HPDE6-E6E7 (cell line): ENCODE measurements at regions not wholly inside any gene's neighbourhood (a gene's known extent, or its start where the extent isn't known, plus 50 kb on each side); places are given as distances from the start of the nearest gene placed in this dataset.
"Not testable (repeated sequence)": the region's sequence is repeated elsewhere in the genome, so short reads cannot be mapped to it uniquely, and the experiment has no call there.

Experiments used
- DNase-seq: peaks from one replicate; pipeline ENCODE4 v3.0.0; 2011; ENCODE audit warnings: missing footprints; ENCODE audit errors: extremely low spot score

DNA sequence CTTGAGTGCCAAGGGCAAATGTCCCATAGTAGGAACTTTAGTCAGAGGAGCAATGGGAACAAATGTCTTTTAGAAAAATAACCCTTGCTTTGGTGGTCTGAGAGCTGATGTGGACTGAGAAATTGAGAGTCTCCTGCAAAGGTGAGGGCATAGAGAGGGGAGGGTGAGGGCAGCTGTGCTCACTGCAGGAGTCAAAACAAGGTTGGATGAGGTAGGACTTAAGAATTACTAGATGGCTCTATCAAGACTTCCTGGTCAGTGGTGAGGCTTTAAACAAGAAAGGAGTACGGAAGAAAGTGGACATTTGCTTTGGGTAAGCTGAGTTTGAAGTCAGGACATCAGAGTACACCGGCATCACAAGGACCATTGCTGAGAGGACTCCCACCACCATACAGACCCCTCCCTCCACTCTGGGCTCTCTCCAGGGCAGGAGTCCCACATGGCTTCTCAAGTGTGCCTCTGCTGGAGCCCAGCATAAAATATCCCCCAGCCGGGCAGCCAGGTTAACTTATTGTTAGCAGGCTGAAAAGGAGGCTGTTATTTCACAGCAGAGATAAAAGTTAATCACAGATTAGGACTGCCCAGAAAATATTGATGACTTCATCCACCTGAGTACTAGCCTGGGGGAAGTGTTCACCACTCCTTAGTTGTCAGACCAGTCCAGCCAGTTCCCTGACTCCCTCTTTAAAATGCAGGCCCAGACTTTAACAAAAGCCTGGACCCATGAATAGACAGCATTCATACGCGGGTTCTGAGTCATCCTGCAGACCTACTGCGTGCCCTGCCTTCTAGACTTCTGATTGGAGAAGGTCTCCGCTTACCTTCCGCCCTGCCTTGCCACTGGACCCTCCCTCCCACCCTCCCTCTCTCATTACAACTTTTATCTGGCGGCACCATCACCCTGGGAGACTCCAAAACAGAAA lies 167.2 kb downstream of the BCL2L11 start:
- peak; percentile 35 for DNase-seq

DNA sequence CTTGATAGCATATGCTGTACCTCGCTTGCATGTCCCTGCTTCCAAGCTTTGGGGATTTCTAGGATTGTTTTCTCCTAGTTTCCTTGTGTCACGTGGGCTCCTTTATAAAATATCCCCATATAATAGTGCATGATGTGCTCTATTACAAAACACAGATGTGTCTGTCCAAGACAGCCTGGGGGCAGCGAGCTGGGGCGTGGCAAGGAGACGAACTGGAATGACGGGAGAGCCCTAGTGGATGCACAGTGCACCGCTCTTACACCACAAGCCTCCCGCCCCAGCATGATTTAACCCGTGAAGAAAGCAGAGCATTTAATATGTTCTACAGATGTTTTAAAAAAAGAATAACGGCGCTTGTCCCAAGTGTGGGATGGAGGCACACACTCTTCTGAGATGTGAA lies 169.7 kb downstream of the BCL2L11 start:
- DNase-seq, result not testable (repeated sequence)

DNA sequence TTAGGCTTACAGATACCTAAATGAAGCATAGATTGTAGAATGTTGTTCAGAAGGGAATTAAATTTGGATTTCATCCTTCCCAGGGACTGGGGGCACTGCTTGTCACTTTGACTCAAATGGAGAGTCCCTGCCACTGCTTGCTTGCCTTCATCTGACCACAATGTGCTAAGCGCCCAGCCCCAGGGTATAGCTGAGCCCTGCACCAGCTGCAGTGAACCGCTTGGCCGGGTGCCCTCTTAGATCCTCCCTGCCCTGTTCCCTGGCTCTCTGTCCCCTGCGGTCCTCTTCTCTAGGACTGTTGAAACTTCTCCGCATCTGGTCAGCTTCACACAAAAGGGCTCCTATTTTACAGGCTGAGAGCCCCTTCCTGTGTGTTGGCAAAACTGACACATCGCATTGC lies 170.9 kb downstream of the BCL2L11 start:
- DNase-seq, result not testable (repeated sequence)

DNA sequence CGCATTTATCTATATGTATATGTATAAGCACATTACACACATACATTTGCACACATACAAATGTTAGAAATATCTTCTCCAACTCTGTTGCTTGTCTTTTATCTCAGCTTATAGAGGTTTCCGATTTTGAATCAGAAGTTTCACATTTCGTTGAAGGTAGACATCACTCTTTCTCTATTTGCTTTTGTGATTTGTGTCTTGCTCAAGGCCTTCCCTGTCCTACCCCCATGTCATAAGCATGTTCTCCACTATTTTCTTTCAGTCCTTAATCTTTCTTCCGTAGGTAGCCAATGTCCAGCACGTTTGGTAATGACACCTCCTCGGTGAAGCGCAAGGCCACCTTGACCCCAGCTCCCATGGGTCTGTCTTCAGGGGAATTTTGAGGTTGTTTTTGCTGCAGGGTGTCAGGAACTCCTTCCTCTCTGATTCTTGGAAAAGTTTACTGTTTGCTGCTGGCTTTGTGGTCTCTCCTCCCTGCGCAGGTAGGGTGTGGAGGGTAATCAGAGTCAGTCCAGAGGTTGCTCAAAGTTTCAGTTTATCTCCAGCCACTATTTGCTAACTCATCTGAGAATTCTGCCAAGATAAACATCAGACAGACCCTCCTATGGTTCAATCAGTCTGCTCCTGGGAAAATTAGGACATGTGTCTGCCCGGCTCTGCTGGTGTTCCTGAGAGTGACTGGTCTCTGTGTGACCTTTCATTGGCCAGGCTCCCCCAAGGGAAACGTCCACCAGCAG lies 171.7 kb downstream of the BCL2L11 start:
- DNase-seq, result not testable (repeated sequence)

DNA sequence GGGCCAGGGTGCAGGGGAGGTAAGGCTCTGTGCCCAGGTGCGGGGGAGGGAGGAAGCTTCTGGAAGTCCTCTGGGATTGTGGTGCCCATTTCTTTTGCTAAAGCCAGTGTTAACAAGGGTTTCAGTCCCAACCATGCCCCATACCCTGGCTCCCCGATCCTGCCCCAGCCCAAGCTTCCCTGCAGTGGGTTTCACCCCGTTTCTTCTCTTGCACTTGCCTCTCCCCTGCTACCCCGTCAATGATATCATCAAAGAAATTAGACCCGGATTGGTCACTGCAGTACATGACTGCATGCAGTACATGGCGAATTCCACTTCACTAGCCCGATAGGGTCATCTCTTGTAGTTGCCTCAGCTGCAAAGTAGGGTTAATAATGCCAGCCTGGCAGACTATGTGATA lies 174.0 kb downstream of the BCL2L11 start:
- DNase-seq, result not testable (repeated sequence)

DNA sequence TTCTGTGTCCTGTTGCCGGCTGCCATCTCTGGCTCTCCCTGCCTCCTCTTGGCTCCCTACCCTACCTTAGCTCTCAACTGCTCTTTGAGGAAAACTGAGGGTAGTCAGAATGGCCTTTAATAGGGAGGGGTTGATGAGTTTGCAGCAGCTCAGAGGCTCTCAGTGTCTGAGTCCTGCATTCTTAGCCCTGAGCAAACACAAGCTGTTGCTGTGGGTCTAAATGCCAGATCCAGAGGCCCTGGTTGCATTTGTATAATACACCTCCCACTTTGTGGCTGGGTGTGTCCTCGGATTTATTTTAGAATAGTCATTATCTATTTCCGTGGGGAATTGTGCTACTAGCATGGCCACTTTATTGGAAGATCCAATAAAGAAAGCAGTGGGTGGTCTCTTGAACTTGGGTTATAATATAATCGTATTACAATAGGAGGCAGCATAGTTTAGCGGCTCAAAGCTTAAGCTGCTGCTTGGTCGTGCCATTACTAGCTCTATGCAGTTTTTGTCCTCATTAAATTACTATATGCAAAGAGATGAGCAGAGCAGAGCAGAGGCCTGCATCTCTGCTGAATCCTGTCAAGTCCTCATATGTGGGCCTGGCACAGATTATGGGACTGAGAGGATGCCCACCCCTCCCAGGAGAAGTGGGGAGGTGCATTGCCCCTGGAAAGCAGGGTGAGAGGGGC lies 175.5 kb downstream of the BCL2L11 start:
- not testable (repeated sequence) for DNase-seq

DNA sequence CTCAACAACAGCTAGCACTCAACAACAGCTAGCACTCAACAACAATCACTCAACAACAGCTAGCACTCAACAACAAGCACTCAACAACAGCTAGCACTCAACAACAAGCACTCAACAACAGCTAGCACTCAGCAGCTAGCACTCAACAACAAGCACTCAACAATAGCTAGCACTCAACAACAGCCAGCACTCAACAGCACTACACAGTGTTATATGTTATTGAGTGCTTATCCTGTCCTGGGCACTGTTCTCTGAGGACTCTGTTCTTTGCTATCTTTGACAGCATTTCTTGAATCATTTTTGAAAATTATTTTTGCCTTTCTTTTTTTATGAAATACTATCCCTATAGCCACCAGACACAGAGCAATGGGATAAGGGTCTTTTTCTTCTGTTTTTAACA lies 176.4 kb downstream of the BCL2L11 start:
- DNase-seq, result not testable (repeated sequence)

DNA sequence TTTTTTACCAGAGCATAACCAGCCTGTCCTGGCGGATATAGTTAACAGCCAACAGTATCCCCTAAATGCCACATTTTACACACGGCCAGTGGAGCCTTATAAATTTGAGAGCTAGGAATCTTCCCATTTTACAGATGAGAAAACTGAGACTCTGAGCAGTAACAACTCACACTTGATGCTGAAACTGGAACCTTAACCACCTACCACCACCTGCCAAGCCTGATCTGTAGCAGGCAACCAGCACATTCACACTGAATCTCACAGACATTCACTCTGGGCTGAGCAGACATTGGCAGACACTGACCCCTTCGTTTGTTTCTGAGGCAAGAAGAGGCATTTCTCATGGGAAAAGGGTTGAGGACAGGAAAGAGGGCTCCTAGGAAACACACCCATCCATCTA lies 178.2 kb downstream of the BCL2L11 start:
- DNase-seq, result not testable (repeated sequence)

DNA sequence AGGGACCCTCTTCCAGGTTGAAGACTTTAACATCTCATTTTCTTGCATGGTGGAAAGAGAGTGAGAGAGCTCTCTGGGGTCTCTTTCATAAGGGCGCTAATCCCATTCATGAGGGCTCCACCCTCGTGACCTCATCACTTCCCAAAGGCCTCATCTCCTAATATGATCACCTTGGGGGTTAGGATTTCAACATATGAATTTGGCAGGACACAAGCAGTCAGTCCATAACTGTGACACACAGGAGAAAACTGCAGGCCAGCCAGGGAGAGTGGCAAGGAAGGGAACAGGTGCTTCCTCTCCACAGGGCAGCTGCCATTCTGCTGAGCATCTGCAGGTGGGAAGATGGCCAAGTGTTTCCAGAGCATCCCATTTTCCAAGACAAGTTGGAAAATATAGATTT lies 178.9 kb downstream of the BCL2L11 start:
- not testable (repeated sequence) for DNase-seq

DNA sequence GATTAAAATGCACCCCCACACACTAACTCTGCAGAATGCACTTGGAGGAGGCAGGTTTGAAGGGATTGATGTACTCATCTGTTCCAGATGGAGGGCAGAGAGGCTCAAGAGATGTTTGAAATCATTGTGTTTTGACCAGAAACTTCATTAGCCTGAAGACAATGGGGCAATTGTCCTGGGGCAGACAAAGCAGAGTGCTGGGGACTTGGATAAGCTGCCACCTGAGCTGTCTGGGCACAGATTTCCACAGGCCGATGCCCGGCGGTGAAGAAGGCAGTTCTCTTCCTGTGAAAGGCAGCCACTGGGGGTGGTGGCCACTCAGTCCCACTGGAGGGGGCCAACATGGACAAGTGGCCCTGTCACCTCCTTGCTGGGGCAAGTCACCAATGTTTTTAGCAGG lies 181.0 kb downstream of the BCL2L11 start:
- DNase-seq, result not testable (repeated sequence)

DNA sequence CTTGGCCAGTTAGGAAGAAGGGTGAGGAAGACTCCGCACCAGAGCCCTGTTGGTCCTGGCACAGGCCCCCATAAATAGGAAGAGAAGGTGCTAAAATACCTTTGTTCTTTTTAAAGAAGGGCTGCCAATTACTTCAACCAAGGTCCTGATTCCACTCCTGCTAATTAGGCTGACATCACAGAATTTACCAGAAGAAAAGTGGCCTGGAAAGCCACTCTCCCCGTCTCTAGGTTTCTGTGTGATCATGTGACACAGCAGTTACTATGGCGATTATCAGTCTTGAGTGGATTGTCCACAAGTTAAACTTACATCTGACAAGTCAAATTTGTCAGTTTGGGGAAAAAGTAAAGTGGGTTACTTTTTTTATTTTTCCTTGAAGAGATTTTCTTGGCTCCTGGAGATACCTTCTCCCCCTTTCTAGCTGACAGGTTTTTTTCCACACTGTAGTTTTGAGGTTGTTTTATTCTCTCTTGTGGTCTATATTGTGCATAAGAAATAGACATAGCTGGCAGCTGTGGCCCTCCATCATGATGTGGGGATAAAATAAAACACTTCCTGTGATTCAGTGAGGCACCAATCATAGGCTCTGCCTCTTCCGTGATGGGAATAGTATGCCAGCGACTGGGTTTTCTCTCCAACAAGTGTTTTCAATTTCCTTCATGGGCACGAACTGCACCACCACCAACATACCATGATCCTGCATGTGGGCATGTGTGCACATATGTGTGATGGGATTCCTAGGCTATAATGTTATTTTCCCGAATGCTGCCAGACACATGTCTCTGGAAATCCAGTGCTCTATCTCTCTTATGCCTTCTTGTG lies 181.9 kb downstream of the BCL2L11 start:
- DNase-seq, result not testable (repeated sequence)

DNA sequence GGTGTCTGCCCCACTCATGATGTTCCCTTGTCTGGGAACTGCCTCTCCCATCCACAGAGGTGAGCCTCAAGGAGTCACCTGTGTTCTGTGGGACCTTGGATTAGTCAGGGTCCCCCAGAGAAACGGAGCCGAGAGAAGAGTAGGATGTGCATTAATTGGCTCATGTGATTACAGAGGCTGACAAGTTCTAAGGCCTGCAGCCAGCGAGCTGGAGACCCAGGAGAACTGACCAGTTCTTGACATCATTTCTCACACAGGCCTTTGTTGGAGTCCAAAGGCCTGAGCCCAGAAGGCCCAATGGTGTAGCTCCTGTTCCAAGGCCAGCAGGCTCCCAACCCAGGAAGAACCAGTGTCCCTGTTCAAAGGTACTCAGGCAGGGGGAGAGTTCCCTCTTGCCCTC lies 186.6 kb downstream of the BCL2L11 start:
- not testable (repeated sequence) for DNase-seq

DNA sequence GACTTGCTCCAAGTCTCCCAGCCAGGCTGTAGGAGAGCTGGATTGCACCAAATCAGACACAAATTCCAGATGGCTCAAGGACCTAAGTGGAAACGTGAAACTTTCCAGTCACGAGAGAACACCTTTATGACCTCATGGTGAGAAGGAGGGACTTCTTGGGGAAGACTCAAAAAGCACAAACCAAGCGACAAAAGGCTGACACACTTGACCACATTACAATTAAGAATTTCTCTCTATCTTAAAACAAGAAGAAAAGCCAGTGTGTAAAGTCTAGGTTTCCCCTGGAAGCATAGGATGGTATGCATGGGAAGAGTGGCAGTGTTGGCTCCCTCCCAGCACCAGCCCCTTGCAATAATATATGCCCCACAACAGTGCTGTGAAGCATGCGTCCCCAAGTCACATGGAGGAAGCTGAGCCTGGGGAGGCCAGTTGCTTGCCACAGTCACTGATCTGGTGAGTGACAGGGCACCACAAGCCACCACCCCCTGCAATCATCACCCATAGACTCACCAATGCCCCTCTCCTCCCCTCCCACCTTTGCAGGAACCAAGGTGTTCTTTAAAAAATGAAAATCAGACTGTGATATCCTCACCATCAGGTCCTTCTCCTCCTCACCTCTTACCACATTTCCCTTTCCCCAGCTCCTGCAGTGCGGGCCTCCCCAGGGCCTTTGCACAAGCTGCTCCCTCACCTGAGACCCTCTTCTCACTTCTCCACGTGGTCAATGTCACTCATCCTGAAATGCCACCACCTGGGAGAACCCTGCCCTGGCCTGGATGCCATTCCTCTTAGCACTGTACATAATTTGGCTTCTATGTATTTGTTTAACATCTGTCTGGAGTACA lies 188.7 kb downstream of the BCL2L11 start:
- DNase-seq, result not testable (repeated sequence)

DNA sequence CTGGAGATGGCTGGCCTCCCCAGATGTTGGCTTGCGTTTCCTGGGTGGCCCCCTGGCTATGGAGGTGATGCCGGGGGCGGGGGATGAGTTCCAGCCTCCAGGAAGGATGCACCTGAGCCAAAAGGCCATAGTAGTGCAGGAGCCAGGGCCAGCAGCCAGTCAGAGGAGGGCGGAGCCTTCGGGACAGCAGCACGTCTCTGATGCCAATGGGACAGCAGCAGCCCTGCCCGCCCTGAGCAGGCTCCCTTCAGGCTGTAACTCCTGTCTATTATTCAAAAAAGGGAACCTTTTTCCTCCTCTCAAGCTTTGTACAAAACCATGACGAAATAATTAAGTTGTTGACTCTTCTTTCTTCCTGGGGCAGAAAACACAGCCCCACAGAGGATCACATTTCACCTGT lies 189.7 kb downstream of the BCL2L11 start:
- DNase-seq, result not testable (repeated sequence)

DNA sequence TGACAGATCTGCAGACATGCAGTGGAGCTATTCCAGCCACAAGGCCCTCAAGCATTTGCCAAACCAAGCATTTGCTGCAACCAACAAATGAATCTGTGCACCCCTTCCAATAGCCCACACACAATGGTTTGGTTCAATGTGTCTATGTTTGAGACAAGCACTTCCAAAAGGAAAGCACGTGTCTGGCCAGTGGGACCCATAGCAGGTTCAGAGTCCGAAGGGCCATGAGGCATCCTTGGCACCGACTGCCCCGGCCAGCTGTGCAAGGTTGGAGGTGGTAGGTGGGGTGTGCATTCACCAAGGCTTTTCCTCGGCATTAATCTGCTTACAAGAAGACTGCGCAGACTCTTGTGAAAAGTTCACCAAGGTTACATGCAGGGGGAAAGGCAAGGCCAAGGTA lies 190.9 kb downstream of the BCL2L11 start:
- DNase-seq, result not testable (repeated sequence)

DNA sequence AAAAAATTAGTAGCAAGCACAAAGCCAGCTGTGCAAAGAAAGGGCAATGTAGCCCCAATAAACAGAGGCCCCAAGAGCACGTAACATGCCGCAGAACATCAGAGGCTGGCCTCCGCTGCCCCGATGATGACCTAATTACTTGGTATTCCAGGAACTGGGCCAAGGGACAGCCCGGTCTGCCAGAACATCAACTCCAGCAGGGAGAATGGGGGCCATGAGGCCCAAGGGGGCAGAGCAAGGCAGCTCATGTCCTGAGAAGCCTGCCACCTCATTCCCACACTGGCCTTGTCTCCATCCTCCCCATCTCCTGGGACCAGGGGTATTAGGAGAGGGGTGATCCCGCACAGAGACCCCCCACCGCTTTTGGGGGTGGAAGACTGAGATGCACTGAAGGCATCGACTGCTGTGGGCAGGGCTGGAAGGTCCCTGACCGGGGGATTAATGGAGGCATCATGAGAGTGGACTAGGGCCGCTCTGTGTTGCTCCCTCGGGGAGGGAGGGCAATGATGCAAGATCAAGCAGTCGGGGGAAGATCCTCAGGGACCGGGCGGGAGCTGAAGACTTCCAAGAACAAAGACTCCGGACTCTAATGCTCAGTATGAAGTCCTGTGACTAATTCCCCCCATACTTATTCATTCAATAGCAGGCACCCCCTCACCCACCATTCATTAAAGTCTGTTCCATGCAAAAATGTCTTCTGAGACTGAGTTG lies 192.3 kb downstream of the BCL2L11 start:
- not testable (repeated sequence) for DNase-seq

DNA sequence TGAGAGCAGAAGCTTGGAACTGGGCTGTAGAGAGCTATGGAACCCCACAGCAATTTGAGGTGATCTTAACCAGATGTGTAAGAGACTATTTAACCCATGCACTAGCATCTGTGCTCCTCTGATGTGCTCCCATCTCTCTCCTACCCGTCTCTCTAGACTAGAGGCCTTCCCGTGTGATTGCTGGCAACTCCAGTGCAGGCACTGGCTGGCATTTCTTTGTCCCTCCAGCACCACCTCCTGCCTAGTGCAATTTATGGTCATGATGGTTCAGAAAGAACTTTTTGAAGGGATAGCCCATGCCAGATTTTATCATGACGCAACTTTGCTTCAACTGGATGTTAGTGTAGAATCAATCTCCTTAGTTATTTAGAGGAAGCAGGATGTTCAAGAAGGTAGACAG lies 193.0 kb downstream of the BCL2L11 start:
- not testable (repeated sequence) for DNase-seq

DNA sequence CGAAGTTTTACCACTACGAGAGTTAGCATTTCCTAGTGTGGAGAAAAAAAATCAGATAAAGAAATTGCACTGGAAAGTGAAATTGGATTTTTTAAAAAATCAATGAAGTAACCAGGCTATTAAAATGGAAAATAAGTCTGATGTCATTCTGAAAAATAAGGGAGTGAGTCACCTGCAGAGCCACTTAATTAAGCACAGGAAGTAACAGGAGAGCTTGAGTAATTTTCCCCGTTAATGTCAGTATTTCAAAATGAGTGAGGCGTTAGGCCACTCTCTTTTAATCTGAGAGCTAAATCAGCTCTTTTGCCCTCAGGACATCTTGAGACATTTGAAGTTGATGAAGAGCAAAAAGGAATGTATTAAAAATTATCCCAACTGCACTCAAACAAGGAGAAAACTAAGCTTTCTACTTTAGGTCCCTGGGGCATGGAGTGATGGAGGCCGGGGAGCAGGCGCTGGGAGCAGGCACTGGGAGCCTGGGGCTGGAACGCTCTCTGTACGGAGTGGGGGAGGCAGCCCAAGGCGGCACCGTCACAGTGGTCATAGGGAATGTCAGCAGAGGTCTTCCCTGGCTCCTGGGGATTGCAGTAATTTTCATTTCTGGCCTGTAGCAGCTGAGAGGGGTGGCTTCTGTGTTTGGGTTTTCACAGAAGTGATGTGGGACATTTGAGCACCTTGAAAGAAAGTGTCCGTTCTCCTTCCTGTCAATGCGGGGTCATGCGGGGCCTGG lies 194.6 kb downstream of the BCL2L11 start:
- DNase-seq, result not testable (repeated sequence)

DNA sequence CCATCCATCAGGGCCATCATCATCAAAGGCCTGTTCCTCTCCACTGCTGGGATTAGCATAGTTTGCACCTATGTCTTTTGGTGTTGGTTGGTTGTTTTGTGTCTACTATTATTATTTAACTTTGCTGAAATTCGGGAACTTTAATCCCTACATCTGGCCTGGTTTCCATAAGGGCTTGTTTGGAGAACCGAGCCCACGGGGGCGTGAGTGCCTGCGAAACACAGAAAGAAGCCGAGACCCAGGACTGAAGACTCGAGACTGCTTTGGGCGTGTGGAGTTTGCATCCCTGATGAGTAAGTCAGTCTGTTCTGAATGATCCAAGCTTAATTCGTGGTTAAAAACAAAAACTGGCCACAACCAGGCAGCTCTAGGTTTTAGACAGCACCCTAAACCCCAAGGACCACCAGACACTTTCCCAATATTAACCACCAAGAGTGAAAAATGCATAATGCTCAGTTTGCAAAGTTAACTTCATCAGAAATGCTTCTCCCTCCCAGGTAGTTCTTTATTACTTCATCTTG lies 195.6 kb downstream of the BCL2L11 start:
- DNase-seq, result not testable (repeated sequence)
